ENCODE measurements at regions not wholly inside any gene's neighbourhood (a gene's known extent, or its start where the extent isn't known, plus 50 kb on each side); places are given as distances from the start of the nearest gene placed in this dataset.

- no peak for DNase-seq (ENCODE audit: low read depth)
Observed at GRCh38 chr3:16113704-16114103, 60.8 kb upstream of the GALNT15 start.

DNA sequence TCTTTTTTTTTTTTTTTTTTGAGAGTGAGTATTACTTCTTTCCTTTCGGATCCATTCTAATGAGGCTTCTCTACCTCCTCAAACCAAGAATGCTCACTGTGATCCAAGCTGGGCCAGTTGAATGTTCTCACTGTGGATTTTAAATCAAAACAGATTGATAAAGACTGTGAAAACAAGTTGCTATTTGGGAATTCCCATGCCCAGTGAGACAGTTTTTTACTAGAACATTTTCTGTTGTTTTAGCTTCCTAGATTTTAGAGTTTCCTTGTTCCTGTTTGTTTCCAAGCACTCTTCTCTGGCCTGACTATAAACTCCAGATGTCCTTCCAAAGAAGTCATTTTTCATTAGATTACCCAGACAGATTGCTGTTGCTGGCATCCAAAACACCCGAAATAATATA lies 60.1 kb upstream of the GALNT15 start:
- no peak for DNase-seq (ENCODE audit: low read depth)

- no peak for DNase-seq (ENCODE audit: low read depth)
Observed at GRCh38 chr3:16114930-16115329, 59.5 kb upstream of the GALNT15 start.

DNA sequence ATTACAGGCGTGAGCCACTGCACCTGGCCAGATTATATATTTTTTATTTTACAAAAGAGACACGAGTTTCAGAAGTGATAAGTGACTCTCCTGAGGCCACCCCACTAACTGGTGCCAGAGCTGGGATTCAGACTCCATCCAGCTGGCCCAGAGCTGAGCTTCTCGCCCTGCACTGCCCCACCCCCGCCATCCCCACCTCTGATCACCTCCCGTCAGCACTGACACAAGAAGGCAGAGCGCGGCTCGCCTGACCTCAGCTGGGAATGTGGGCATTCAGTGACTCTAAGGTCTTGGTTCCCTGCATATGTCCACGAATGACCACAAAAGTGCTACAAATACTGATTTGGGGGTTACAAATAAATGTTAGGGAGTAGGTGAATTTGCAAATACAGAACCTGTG lies 56.1 kb upstream of the GALNT15 start:
- DNase-seq (ENCODE audit: low read depth): no peak

GRCh38 chr3:16119887-16120286 lies 54.6 kb upstream of the GALNT15 start:
- no peak for DNase-seq (ENCODE audit: low read depth)

DNA sequence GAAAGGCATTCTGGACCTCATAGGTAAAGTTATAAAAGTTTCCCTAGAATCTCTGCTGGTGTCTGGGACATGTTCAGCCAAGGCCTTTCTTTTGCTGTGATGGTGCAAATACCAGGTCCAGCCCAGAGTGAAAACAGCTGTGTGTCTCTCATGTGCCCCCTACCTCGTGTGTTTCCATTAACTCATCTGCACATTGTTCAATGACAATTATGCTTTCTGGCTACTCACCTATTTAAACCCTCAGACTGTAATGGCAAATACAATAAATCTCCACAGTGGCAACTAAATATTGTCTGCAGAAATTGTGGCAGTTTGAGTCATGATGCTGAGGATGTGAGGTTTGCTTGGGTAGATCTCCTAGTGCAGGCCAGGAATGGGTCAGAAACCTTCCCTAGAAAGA lies 53.1 kb upstream of the GALNT15 start:
- no peak for DNase-seq (ENCODE audit: low read depth)

- DNase-seq (ENCODE audit: low read depth): no peak
Observed at GRCh38 chr3:16122155-16122554, 52.3 kb upstream of the GALNT15 start.

GRCh38 chr3:16122661-16123060 lies 51.8 kb upstream of the GALNT15 start:
- DNase-seq (ENCODE audit: low read depth): no peak

DNA sequence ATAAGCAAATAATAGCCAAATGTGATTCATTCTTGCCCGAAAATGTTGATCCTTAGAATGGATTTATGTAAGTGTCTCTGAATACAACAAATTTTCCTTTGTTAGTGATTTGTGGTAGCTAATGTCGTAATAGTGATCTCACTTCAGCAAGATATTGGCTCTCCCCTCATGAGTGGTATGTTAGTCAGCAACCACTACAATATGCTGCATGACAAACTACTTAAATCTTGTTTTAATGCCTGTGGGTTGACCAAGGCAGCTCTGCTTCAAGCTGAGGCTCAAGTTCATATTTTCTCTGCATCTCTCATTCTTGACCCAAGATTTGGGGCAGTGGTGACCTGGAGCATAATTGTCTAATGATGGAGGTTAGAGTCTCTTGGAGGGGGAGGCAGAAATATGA lies 49.8 kb upstream of the GALNT15 start:
- no peak for DNase-seq (ENCODE audit: low read depth)
